Endothelial cell (in vitro differentiated cells): ENCODE measurements at regions not wholly inside any gene's neighbourhood (a gene's known extent, or its start where the extent isn't known, plus 50 kb on each side); places are given as distances from the start of the nearest gene placed in this dataset.

Experiments
- DNase-seq: peaks from one replicate; pipeline ENCODE4 v3.0.0; 2021; ENCODE audit warnings: low spot score
- H3K27ac Mint-ChIP-seq: one replicate; pipeline ENCODE4 v1.8.0; 2021; ENCODE audit warnings: mixed read lengths, inconsistent platforms; ENCODE audit not compliant: unreplicated experiment
- H3K27me3 Mint-ChIP-seq: one replicate; pipeline ENCODE4 v1.8.0; 2021; ENCODE audit warnings: mild to moderate bottlenecking, moderate library complexity, mixed read lengths, inconsistent platforms; ENCODE audit not compliant: unreplicated experiment
- H3K36me3 Mint-ChIP-seq: one replicate; pipeline ENCODE4 v1.8.0; 2021; ENCODE audit warnings: mild to moderate bottlenecking, low read depth, mixed read lengths, inconsistent platforms; ENCODE audit not compliant: unreplicated experiment
- H3K4me1 Mint-ChIP-seq: one replicate; pipeline ENCODE4 v1.8.0; 2021; ENCODE audit warnings: mild to moderate bottlenecking, mixed read lengths, inconsistent platforms; ENCODE audit not compliant: unreplicated experiment
- H3K4me3 Mint-ChIP-seq: one replicate; pipeline ENCODE4 v1.8.0; 2021; ENCODE audit warnings: mild to moderate bottlenecking, mixed read lengths, inconsistent platforms; ENCODE audit not compliant: unreplicated experiment
- H3K9me3 Mint-ChIP-seq: one replicate; pipeline ENCODE4 v1.8.0; 2021; ENCODE audit warnings: mixed read lengths, inconsistent platforms; ENCODE audit not compliant: unreplicated experiment
- TF ChIP-seq, protein P1 (sequence below): fragments of 200-600 bp; sonication (generic); IDR thresholded peaks from one replicate; pipeline ENCODE4 v1.5.0; 2021; ENCODE audit warnings: antibody characterized with exemption; ENCODE audit not compliant: unreplicated experiment

DNA sequence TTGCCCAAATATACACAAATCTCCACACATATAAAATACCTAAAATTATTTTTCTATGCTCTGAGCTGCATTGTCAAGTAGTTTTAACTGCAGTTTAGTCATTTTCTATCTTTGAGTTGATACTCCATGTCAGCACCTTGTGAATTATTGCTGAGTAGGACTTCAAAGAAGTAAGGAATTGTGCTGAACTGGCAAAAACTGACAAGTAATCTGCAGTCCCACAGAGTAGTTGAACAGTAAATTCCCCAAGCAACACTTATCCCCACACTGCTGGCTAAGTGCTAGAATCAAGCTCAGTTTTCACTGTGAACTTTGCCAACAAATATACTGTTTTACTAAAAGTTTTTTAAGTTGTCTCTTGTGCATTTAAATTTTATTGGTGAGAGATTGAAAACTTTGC is 141.8 kb upstream of the ST6GAL2 start:
- Mint-ChIP-seq H3K27ac (no peak overlapping the region), H3K4me1 (no peaks in the 10 kb centered on the region), H3K4me3 (no peak overlapping the region), H3K36me3 (no peaks in the 10 kb centered on the region), H3K27me3 (peaks cover 3% of the 10 kb centered on the region), H3K9me3 (no peaks in the 10 kb centered on the region)
- TF ChIP-seq, protein P1, sequence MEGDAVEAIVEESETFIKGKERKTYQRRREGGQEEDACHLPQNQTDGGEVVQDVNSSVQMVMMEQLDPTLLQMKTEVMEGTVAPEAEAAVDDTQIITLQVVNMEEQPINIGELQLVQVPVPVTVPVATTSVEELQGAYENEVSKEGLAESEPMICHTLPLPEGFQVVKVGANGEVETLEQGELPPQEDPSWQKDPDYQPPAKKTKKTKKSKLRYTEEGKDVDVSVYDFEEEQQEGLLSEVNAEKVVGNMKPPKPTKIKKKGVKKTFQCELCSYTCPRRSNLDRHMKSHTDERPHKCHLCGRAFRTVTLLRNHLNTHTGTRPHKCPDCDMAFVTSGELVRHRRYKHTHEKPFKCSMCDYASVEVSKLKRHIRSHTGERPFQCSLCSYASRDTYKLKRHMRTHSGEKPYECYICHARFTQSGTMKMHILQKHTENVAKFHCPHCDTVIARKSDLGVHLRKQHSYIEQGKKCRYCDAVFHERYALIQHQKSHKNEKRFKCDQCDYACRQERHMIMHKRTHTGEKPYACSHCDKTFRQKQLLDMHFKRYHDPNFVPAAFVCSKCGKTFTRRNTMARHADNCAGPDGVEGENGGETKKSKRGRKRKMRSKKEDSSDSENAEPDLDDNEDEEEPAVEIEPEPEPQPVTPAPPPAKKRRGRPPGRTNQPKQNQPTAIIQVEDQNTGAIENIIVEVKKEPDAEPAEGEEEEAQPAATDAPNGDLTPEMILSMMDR: no peak
- no peak for DNase-seq

DNA sequence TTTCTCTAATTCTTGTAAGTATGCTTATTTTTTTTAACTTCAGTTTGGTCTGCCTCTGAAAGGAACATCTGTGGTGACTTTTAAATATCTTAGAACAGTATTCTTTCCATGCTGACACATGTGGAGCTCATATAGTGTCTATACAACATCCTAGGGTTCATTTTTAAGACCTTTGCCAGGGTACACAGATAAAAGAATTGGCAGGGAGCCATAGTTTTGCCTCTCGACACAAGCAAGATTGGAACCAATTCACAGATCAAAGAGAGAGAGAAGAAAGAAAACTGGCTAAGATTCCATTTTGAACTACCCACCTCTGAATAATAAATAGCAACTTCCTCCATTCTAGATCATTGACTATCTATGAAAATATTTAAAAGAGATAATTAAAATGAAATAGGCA is 142.7 kb upstream of the ST6GAL2 start:
- Mint-ChIP-seq H3K36me3 (no peaks in the 10 kb centered on the region), H3K4me3 (no peak overlapping the region), H3K9me3 (no peaks in the 10 kb centered on the region), H3K4me1 (no peaks in the 10 kb centered on the region), H3K27me3 (peaks cover 3% of the 10 kb centered on the region), H3K27ac (no peak overlapping the region)
- TF ChIP-seq, protein P1: no peak
- no peak for DNase-seq

DNA sequence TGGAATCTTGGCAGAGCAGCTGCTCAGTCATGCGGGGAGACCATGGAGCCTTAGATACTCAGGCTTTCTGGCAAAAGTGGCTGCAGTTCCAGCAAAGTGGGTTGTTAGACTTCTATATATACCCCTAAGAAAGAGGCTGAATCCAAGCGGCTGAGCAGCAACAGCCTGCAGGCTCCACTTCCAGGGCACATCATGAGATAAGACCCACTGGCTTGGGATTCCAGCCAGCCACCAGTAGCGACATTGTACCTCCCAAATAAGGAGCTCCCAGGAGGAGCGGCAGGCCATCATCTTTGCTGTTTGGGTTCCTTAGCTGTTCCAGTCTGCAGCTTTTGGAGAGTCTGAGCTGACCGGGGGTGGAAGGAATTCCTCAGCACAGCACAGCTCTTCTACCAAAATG is 150.3 kb upstream of the ST6GAL2 start:
- no peak for DNase-seq
- Mint-ChIP-seq H3K9me3 (no peaks in the 10 kb centered on the region), H3K36me3 (no peaks in the 10 kb centered on the region), H3K4me3 (no peak overlapping the region), H3K27ac (no peak overlapping the region), H3K4me1 (no peaks in the 10 kb centered on the region), H3K27me3 (peaks cover 4% of the 10 kb centered on the region)
- TF ChIP-seq, protein P1: no peak

DNA sequence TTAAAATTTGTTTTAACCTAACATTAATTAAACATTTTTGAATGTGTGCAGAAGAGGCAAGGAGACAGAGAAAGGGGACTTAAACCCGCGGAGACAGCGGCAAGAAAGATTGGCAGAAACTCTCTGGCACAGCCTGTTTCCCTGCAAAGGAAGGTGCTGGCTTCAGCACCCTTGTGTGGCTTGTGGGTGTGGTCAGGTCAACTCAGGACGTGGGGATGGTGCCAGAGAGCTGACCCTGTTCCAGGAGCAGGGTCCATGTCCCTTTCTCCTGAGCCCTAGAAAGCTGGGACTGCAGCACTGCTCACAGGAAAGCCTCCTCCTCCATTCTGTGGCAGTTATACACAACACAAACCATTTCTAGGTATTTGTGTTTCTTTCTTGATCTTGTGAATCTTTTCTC is 176.2 kb upstream of the ST6GAL2 start:
- Mint-ChIP-seq H3K4me3 (no peak overlapping the region), H3K36me3 (no peaks in the 10 kb centered on the region), H3K9me3 (no peaks in the 10 kb centered on the region), H3K27ac (no peak overlapping the region), H3K4me1 (no peaks in the 10 kb centered on the region), H3K27me3 (no peaks in the 10 kb centered on the region)
- DNase-seq: no peak
- TF ChIP-seq, protein P1: no peak

DNA sequence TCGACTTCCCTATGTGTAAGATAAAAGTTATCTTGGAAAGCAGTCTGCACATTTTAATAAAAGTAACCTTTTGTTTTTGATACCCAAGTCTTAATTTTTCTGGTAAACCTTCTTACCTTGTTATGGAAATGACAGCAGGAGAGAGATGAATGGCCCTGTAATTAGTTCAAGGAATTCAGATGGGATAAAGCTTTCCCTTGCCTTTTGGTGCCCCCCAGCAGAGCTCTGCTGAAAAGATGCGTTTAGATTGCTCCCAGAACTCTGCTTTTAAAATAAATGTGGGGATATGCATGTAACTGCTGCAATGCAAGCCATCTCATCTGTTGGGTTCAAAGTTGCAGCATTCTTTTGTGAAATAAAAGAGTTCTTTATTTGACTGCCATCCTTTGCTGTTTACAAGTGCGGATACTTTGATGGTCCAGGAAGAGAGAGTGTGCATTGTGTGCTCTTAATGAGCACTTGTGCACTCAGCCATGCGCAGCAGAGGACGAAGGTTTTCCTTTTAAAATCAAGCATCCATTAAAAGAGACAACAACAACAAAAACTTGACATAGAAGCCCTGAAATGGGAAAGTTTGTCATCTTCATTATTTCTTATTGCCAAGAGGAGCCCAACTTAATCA is 176.7 kb upstream of the ST6GAL2 start:
- no peak for DNase-seq
- H3K4me3 Mint-ChIP-seq: no peak overlapping the region
- no peak overlapping the region for H3K27ac Mint-ChIP-seq
- TF ChIP-seq, protein P1: no peak
- H3K27me3 Mint-ChIP-seq: no peaks in the 10 kb centered on the region
- no peaks in the 10 kb centered on the region for H3K4me1 Mint-ChIP-seq
- H3K9me3 Mint-ChIP-seq: no peaks in the 10 kb centered on the region
- H3K36me3 Mint-ChIP-seq: no peaks in the 10 kb centered on the region
